HG02943 (cell line): ENCODE measurements at regions not wholly inside any gene's neighbourhood (a gene's known extent, or its start where the extent isn't known, plus 50 kb on each side); places are given as distances from the start of the nearest gene placed in this dataset.

Experiments
- ATAC-seq: cut with Tn5 transposase; IDR thresholded peaks from one replicate; pipeline ENCODE4 v1.9.1; 2021; ENCODE audit warnings: mild to moderate bottlenecking, low read depth, moderate library complexity; ENCODE audit not compliant: unreplicated experiment

- ATAC-seq: no peak
Measured at GRCh38 chr2:217538719-217539118, 464.1 kb downstream of the TNS1 start.

DNA sequence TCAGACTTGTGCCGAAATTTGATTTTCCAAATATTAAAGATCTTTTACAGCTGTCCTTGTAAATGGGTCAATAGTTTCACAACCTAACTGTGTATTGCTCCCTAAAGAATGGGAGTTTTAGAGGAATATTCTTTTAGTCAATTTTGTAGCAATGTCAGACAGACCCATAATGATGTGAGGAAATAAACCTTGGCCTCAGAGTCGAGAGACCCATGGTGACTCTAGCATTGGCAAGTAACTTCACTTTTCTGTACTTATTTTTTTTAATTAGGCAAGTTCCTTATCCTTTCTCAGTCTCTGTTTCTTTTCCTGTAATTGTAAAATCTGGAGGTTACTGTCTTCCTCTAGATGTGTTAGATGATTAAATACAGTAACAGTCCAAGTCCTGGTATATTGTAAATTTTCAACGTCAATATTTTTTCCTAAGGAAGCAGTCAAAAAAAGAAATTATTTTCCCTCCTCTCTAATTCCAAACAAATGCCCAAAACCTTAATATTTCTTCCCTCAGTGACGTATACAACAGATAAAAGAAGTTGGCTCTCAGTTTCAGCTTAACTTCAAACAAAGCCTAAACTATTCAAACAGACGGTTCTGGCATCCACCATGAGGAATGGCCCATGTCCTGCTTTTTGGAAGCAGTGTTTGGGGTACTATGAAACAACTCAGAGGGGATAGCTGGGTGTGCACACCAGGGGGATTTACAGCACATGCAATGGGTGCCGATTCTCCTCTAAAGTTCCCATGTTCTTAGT, 466.7 kb downstream of the TNS1 start:
- no peak for ATAC-seq

DNA sequence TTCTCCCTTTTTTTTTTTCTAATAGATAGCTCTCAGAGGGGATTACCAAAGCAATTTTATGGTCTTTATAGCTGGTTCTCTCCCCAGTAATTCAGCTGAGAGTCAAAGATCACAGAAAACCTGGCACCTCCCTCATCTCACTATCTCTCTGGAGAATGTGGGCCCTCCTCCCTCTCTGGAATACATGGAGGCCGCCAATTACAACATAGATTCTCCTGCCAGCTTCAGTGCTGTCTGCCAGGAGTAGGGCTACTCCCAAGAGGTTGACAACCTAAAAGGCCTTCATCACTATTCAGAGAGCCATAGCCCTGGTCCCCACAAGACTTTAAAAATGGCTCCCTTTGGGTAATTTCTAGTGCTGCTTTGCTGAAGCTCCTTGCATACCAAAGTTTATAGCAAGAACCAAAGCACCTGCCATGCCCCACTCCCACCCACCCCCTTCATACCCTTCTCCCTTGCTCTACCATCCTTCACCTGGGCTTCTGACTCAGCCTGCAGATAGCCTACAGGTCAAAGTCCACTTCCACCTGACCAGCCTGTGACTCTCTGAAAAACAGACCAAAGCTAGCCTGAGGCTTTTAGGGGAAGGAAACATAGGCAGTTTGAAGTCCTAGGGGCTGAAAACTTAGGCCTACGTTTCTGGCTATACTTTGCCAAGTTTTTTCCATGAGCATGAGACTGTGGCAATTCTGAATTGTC, 472.3 kb downstream of the TNS1 start:
- no peak for ATAC-seq

DNA sequence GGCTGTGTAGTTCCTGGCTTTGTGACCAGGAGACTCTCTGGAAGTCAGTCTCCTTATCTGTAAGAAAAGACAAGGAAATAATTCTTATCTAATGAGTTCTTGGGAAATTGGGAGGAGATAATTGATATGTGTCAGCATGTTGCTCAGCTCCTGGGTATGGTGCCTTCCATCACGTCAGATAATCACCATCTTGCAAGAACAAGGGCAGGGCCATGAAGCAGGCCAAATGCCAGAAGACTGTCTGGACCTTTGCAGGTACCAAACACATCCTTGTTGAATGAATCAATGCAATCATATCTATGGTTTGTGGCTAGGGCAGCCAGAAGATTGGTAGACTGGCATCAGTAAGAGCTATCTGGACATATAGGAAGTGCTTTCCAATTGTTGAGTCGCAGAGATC, 473.5 kb downstream of the TNS1 start:
- ATAC-seq: no peak

- ATAC-seq: no peak
Measured at GRCh38 chr2:217527590-217528202, 475.1 kb downstream of the TNS1 start.

- ATAC-seq: no peak
Measured at GRCh38 chr2:217525076-217525475, 477.7 kb downstream of the TNS1 start.

GRCh38 chr2:217523286-217523685, 479.5 kb downstream of the TNS1 start:
- no peak for ATAC-seq

GRCh38 chr2:217521820-217522219, 481.0 kb downstream of the TNS1 start:
- ATAC-seq: no peak

DNA sequence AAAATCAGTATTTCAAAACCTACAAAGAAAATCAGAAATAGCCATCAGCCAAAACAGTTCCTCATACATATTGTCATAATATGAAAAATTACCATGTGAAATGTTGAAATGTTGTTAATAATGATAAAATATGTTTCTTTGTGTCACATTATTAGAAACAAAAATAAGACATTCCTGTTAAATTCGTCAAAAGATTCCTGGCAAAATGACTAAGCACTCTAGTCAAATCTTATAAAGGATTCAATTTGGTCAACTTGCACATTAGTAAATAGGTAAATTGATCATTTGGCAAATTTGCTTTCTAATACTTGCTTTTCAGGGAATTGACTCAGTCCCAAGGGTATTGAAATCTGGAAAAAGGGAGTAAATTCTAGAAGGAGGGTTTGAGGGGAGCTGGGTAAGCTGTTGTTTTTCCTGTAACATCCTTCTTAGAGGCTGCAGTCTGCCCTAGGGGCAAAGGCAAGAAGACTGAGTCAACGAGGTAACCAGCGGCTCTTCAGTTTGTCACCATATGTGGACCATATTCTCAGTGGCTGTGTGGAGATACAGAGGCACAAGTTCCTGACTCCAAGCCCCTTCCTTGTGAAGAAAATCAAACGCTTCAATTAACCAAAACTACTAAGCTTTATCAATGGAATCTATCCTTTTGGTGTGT, 482.3 kb downstream of the TNS1 start:
- no peak for ATAC-seq

DNA sequence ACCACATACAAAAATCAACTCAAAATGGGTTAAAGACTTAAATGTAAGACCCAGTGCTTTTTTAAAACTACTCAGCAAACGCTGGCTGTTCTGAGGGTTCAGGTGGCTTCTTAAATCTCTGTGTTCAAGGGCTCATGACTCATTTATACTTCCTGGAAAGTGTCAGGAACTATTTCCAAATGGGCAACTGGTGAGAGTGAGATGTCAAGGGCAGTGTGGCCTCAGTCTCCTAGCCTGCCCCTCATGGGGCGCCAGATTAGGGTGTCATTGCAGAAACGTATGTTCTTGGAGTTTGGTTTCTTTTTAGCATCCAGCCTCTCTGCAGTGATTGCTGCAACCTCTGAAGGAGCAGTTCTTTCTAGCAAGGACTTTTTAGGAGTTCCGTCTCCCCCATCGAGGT, 485.4 kb downstream of the TNS1 start:
- ATAC-seq: no peak

GRCh38 chr2:217515615-217516309, 487.0 kb downstream of the TNS1 start:
- ATAC-seq: no peak

DNA sequence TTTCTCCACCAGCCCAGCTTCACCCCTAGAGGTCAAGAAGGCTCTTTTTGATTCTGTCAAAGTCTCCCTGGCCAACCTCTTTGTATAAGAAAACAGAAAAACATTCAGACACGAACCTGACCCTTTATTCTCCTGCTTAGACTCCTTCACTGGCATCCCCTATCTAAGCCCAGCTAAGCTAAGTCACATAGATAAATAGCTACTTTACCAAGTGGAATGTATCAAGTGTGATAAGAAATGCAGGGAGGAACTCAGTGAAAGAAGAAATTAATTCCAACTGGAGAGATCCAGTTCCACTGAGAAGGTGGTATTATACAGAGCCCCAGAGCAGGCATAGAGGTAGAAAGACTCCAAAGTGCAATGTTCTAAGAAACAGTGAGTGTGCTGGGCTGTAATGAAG, 489.5 kb downstream of the TNS1 start:
- ATAC-seq: no peak

DNA sequence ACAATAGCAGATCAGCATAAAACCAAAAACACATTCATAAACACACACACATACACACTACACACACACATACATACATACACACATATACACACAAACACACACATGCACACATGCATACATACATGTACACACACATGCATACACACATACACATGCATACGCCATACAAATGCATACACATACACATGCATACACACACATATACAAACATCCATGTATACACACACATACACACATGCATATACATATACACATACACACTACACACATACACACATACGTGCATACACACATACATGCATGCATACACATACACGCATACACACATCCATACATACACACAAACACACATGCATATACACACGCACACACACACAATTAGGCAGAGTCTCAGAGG, 490.1 kb downstream of the TNS1 start:
- no peak for ATAC-seq

GRCh38 chr2:217512259-217512658, 490.5 kb downstream of the TNS1 start:
- no peak for ATAC-seq

GRCh38 chr2:217511850-217512249, 490.9 kb downstream of the TNS1 start:
- no peak for ATAC-seq

GRCh38 chr2:217510771-217511291, 492.0 kb downstream of the TNS1 start:
- no peak for ATAC-seq

DNA sequence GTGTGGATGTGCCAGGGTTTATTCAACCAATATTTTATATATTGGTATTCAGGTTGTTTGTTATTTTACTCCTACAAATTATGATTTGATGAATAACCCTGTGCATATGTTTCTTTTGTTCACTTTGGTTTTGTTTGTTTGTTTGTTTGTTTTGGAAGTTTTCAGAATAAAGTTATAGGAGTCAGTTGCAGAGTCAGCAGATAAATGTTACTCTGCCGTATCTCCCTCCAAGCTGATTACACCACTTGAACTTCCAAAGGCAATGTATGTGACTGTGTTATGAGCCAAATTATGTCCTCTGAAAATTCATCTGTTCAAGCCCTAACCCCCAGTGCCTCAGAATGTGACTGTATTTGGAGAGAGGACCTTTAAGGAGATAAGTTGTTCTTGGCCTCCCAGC, 497.5 kb downstream of the TNS1 start:
- ATAC-seq: no peak

DNA sequence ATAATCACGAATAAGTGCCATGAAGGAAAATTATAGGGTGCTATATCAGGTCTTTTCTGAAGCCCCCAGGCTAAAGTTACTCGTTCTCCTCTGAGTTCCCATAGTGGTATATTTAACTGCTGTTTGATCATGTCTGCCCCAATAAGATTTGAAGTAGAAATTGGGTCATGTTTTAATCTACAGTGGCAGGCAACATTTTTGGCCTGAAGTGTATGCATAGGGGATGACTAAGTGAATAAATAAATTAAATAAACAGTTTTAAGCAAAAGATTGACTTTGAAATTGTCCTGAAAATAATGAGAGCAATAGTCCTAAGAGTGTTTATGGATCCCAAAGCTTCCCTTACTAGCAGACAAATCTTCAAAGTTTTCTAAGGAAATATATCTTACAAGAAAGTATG, 500.9 kb downstream of the TNS1 start:
- ATAC-seq: no peak

DNA sequence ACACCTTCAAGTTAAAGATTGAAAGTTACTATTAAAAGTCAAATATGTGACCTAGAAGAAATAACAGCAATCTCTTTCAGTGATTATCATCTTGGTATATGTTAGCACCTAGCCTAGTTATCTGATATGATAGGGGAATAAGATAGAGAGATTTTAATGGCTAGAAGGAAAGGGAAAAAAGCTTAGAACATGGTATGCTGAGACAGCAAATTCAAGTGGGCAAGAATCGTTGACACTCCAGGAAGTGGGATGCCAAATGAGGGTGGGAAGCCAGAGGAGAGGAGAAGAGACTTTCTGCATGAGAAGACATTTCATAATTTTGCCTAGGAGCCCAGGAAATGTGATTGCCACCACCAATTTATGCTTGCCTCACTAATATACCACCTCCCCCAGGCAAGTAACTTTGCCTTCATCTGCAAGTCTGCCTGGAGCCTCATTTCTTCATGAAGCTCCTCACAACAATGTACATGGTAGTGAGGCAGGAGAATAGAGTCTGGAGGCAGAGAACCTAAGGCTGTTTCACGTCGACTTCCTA, 504.9 kb downstream of the TNS1 start:
- ATAC-seq: no peak

DNA sequence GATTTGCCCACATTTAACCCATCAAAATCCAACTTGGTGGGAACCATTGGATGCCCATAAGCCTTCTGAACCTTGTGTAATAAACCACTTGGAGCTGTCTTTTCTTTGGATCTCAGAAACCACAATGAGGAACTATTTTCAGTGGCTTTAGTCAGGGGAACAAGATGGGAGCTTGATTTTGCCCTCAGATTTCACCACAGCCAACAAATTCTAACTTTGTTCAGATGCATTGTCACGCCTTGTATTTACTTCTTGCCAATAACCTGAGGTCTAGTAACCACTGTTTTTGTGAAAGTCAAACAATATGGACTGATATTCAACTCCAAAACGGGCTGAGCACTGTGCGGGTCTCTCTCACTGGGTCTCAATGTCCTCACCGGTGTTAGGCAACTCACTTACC, 508.2 kb downstream of the TNS1 start:
- no peak for ATAC-seq
